GM23248 (cell line): ENCODE measurements at regions not wholly inside any gene's neighbourhood (a gene's known extent, or its start where the extent isn't known, plus 50 kb on each side); places are given as distances from the start of the nearest gene placed in this dataset.

Experiments used
- DNase-seq: peaks from one replicate; pipeline ENCODE4 v3.0.0-alpha.2; 2015
- H2AFZ ChIP-seq: fragments of 200-600 bp; sonication (generic); 2 replicates; pipeline ENCODE4 v1.6.1; 2016; ENCODE audit warnings: antibody characterized with exemption
- H3F3A ChIP-seq: fragments of 200-600 bp; sonication (generic); 2 replicates; pipeline ENCODE4 v1.6.1; 2016; ENCODE audit warnings: mild to moderate bottlenecking, antibody characterized with exemption, mixed run types; ENCODE audit not compliant: insufficient read depth
- H3K27ac ChIP-seq: fragments of 200-600 bp; sonication (generic); 2 replicates; pipeline ENCODE4 v1.5.1; 2016; ENCODE audit warnings: mild to moderate bottlenecking
- H3K27me3 ChIP-seq: fragments of 200-600 bp; sonication (generic); replicated peaks from 2 replicates; pipeline ENCODE4 v1.6.1; 2016; ENCODE audit warnings: mild to moderate bottlenecking; ENCODE audit not compliant: insufficient read depth
- H3K36me3 ChIP-seq: fragments of 200-600 bp; sonication (generic); 2 replicates; pipeline ENCODE4 v1.6.1; 2016; ENCODE audit warnings: low read depth, mild to moderate bottlenecking
- H3K4me1 ChIP-seq: fragments of 200-600 bp; sonication (generic); 2 replicates; pipeline ENCODE4 v1.6.1; 2016; ENCODE audit warnings: mild to moderate bottlenecking; ENCODE audit not compliant: insufficient read depth
- H3K4me2 ChIP-seq: fragments of 200-600 bp; sonication (generic); one replicate; pipeline ENCODE4 v1.6.1; 2016; ENCODE audit warnings: mild to moderate bottlenecking; ENCODE audit not compliant: unreplicated experiment
- H3K4me3 ChIP-seq: fragments of 200-600 bp; sonication (generic); 2 replicates; pipeline ENCODE4 v1.5.1; 2016; ENCODE audit warnings: mild to moderate bottlenecking
- H3K79me2 ChIP-seq: fragments of 200-600 bp; sonication (generic); 2 replicates; pipeline ENCODE4 v1.6.1; 2016; ENCODE audit warnings: mild to moderate bottlenecking; ENCODE audit not compliant: insufficient read depth
- H3K9ac ChIP-seq: fragments of 200-600 bp; sonication (generic); 2 replicates; pipeline ENCODE4 v1.6.1; 2016; ENCODE audit warnings: mild to moderate bottlenecking
- H3K9me2 ChIP-seq: fragments of 200-600 bp; sonication (generic); 2 replicates; pipeline ENCODE4 v1.6.1; 2016; ENCODE audit warnings: mixed run types, mild to moderate bottlenecking, moderate library complexity; ENCODE audit not compliant: insufficient read depth
- H3K9me3 ChIP-seq: fragments of 200-600 bp; sonication (generic); one replicate; pipeline ENCODE4 v1.6.1; 2017; ENCODE audit warnings: low read depth
- H4K20me1 ChIP-seq: fragments of 200-600 bp; sonication (generic); 2 replicates; pipeline ENCODE4 v1.6.0; 2016; ENCODE audit not compliant: insufficient read depth
- EZH2 ChIP-seq: fragments of 200-600 bp; sonication (generic); IDR thresholded peaks from 2 replicates; pipeline ENCODE4 v1.6.1; 2018; ENCODE audit warnings: antibody characterized with exemption, mild to moderate bottlenecking; ENCODE audit not compliant: insufficient read depth, poor library complexity, severe bottlenecking
- EZH2phosphoT487 ChIP-seq: fragments of 200-600 bp; sonication (generic); IDR thresholded peaks from 2 replicates; pipeline ENCODE4 v1.6.1; 2018; ENCODE audit warnings: antibody characterized with exemption, moderate library complexity, mild to moderate bottlenecking, low read depth; ENCODE audit not compliant: insufficient read depth
- WGBS, 2 experiments: methylation state at CpG; one replicate each; pipeline ENCODE4 v1.1.6; 2015 to 2017; ENCODE audit warnings: low lambda C conversion rate in 2 of 2, low coverage in 1 of 2; ENCODE audit errors: missing lambda C conversion rate in 2 of 2; 5-methylcytosine and 5-hydroxymethylcytosine counted together
- in situ Hi-C: fragments of 300-500 bp; cut with MboI; formaldehyde crosslinking; loops from 2 replicates; pipeline ENCODE4 v1.15.0; 2020

DNA sequence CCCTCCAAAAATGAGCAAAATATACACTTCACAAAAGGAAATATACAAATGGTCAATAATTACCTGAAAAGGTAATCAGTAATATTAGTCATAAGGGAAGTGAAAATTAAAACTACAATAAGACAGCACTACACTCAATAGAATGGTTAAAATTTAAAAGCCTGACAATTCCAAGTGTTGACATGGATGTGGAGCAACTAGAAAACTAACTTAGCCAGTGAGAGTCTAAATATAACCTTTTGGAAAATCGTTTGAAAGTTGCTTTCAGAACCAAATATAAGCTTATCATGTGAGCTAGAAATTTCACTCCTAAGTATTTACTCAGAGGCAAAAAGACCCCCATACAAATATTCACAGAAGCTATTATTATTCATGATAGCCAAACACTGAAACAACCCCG, 105.1 kb upstream of the MVB12B start:
- no peaks in the 10 kb centered on the region for H3K36me3 ChIP-seq
- H3K79me2 ChIP-seq: no peaks in the 10 kb centered on the region
- H2AFZ ChIP-seq: no peak overlapping the region
- no peak overlapping the region for H3K9ac ChIP-seq
- no peak for TF ChIP-seq EZH2
- TF ChIP-seq EZH2phosphoT487: no peak
- peaks cover 74% of the 10 kb centered on the region for H3K27me3 ChIP-seq
- DNase-seq: no peak
- no peak overlapping the region for H3K4me3 ChIP-seq
- no peaks in the 10 kb centered on the region for H3F3A ChIP-seq
- H3K4me1 ChIP-seq: no peaks in the 10 kb centered on the region
- H3K4me2 ChIP-seq: no peak overlapping the region
- H3K9me2 ChIP-seq: no peaks in the 10 kb centered on the region
- H3K9me3 ChIP-seq: no peaks in the 10 kb centered on the region
- 50 to 58% methylated on average over 2 of the region's 2 CpGs for WGBS, 2 experiments
- in situ Hi-C loops: loop anchor here (10.0 kb wide), 1 partner anchor 817 kb away; no protein-coding TSS in a partner anchor
- no peak overlapping the region for H3K27ac ChIP-seq
- H4K20me1 ChIP-seq: no peaks in the 10 kb centered on the region

DNA sequence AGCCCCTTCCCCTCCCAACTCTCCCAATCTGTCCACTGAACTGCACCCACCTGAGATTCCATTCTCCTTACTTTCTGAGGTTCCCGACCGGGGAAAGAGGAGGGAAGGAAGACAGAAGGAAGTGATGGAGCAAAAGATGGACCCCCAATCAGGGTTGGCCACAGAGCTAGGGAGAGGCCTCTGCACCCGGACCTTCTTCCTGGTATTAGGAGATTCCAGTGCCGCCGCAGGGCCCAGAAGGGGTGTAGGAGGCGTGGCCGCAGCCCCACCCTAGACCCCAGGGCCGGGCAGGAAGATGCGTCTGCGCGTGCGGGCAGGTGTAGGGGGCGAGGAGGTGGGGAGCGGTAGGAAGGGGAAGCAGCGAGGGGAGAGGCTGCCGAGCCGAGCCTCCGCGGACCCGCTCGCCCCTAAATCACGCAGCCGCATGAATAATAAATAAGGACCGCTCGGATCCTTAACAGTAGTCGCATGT, 104.2 kb upstream of the MVB12B start:
- H4K20me1 ChIP-seq: no peaks in the 10 kb centered on the region

DNA sequence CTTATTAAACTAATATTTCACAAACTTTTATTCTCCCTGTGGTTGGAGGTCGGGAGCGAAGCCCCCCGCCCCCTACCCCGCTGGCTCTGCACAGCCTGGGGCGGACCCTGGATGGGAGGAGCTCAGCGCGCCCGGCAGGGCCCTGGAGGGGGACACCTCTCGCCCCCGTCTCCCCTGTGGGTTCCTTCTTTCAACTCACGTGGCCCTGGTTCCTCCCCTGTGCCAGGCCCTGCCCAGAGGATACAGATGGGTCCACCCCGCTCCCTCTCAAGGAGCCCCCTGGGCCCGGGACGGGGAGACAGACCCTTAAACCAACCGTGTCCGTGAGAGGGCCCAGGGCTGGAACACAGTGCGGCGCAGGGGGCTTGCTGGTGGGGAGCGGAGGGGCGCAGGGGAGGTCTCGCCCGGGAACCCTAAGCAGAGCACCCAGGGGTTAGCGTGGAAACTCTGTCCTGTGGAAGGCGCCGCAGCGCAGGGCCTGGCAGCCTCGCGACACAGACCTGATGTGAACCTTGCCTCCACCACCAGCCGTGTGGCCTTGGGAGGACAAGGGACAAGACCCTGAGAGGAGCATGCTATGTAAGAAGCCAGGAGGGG, 103.7 kb upstream of the MVB12B start:
- H3K27ac ChIP-seq: no peak overlapping the region
- no peak overlapping the region for H2AFZ ChIP-seq
- H4K20me1 ChIP-seq: no peaks in the 10 kb centered on the region
- no peaks in the 10 kb centered on the region for H3K9me2 ChIP-seq
- in situ Hi-C loops: loop anchor here (10.0 kb wide), 1 partner anchor 818 kb away; no protein-coding TSS in a partner anchor
- WGBS, 2 experiments: 38 to 42% methylated on average over 19 to 29 of the region's 29 CpGs
- no peaks in the 10 kb centered on the region for H3K79me2 ChIP-seq
- no peak for TF ChIP-seq EZH2phosphoT487
- TF ChIP-seq EZH2: no peak
- peaks cover 70% of the 10 kb centered on the region for H3K27me3 ChIP-seq
- H3K4me2 ChIP-seq: no peak overlapping the region
- no peaks in the 10 kb centered on the region for H3K4me1 ChIP-seq
- H3K36me3 ChIP-seq: no peaks in the 10 kb centered on the region
- no peak overlapping the region for H3K9ac ChIP-seq
- no peaks in the 10 kb centered on the region for H3K9me3 ChIP-seq
- no peak for DNase-seq
- H3F3A ChIP-seq: no peaks in the 10 kb centered on the region
- no peak overlapping the region for H3K4me3 ChIP-seq

More for the DNA sequence above, 104.2 kb upstream of the MVB12B start:
- DNase-seq: no peak
- WGBS, 2 experiments: 7 to 10% methylated on average over 23 to 26 of the region's 26 CpGs
- TF ChIP-seq EZH2phosphoT487: no peak
- peak; percentile 49 for TF ChIP-seq EZH2
- Histone ChIP-seq H3K9ac (no peak overlapping the region), H3K4me2 (no peak overlapping the region), H3K27me3 (peaks cover 72% of the 10 kb centered on the region), H3K27ac (no peak overlapping the region), H3K36me3 (no peaks in the 10 kb centered on the region), H3K9me2 (no peaks in the 10 kb centered on the region), H3K79me2 (no peaks in the 10 kb centered on the region), H3K9me3 (no peaks in the 10 kb centered on the region), H2AFZ (no peak overlapping the region), H3F3A (no peaks in the 10 kb centered on the region), H3K4me1 (no peaks in the 10 kb centered on the region), H3K4me3 (no peak overlapping the region)
- in situ Hi-C loops: loop anchor here (10.0 kb wide), 1 partner anchor 818 kb away; no protein-coding TSS in a partner anchor

DNA sequence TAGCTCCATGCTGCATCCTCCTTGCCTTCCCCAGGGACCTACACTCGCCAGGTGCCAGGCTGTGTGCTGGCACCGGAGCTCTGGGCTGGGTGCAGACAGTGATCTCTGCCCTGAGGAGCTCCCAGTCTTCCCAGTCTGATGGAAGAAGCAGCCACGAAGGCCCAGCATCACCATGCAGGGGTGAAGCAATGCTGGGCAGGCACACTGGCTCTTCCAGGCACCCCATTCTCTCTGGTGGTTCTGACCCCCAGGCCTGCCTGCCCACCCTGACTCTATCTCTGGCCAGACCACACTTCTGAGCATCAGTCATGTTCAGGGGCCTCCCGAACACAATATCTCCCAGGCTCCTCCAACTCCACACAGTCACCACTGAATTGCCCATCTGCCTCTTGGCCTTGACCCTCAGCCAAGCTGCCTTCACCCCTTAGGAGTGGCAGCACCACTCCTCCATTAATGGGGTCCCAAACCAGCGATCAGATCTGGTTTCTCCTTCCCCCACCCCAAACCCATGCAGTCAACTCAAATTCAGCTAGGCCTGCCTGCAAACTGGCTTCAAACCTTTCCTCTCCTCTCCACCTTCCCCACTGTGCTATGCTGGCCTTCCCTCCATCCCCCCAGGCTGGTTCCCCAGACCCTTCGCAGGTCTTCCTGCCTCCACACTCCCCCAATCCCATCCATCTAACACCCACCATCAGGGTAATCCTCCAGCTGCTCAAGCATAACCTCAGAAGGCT, 102.7 kb upstream of the MVB12B start:
- TF ChIP-seq EZH2 (no peak), EZH2phosphoT487 (no peak)
- in situ Hi-C loops: loop anchor here (10.0 kb wide), 1 partner anchor 819 kb away; no protein-coding TSS in a partner anchor
- no peaks in the 10 kb centered on the region for H4K20me1 ChIP-seq
- H3K27me3 ChIP-seq: peaks cover 65% of the 10 kb centered on the region
- no peaks in the 10 kb centered on the region for H3K9me2 ChIP-seq
- no peaks in the 10 kb centered on the region for H3K36me3 ChIP-seq
- no peaks in the 10 kb centered on the region for H3K79me2 ChIP-seq
- no peak overlapping the region for H3K9ac ChIP-seq
- no peaks in the 10 kb centered on the region for H3F3A ChIP-seq
- DNase-seq: no peak
- no peak overlapping the region for H3K27ac ChIP-seq
- no peak overlapping the region for H3K4me2 ChIP-seq
- no peak overlapping the region for H2AFZ ChIP-seq
- no peaks in the 10 kb centered on the region for H3K9me3 ChIP-seq
- H3K4me1 ChIP-seq: no peaks in the 10 kb centered on the region
- 39 to 47% methylated on average over 6 of the region's 6 CpGs for WGBS, 2 experiments
- no peak overlapping the region for H3K4me3 ChIP-seq
